Tibial nerve (tissue), 4 donors: ENCODE measurements at regions not wholly inside any gene's neighbourhood (a gene's known extent, or its start where the extent isn't known, plus 50 kb on each side); places are given as distances from the start of the nearest gene placed in this dataset.
"Not testable (repeated sequence)": the region's sequence is repeated elsewhere in the genome, so short reads cannot be mapped to it uniquely, and the experiment has no call there.

Source experiments
- DNase-seq, 2 donors: peaks; one replicate each; pipeline ENCODE4 v3.0.0-alpha.2; 2019; ENCODE audit warnings: low spot score in 2 of 2
- H3K27ac ChIP-seq, 4 donors: fragments of 200-600 bp; sonication (generic) in 3 of 4; one replicate each; pipeline ENCODE4 v1.5.1; 2017 to 2019; ENCODE audit warnings: mild to moderate bottlenecking in 1 of 4
- H3K27me3 ChIP-seq, 2 donors: fragments of 200-600 bp; sonication (generic) in 1 of 2; one replicate each; pipeline versions ENCODE4 v1.5.1 to v1.6.0; 2017 to 2019
- H3K36me3 ChIP-seq, 3 donors: fragments of 200-600 bp; sonication (generic); one replicate each; pipeline ENCODE4 v1.5.1; 2018 to 2019
- H3K4me1 ChIP-seq, 4 donors: fragments of 200-600 bp; sonication (generic) in 3 of 4; one replicate each; pipeline ENCODE4 v1.5.1; 2017 to 2019
- H3K4me3 ChIP-seq, 4 donors: fragments of 200-600 bp; sonication (generic) in 3 of 4; one replicate each; pipeline ENCODE4 v1.5.1; 2017 to 2019; ENCODE audit warnings: mild to moderate bottlenecking in 1 of 4, moderate library complexity in 1 of 4
- H3K9me3 ChIP-seq, 4 donors: fragments of 200-600 bp; sonication (generic) in 3 of 4; one replicate each; pipeline ENCODE4 v1.5.1; 2017 to 2019
- CTCF ChIP-seq, 5 experiments: fragments of 200-600 bp in 3 of 5; fragments of 450-650 bp in 2 of 5; sonication (generic) in 3 of 5; IDR thresholded peaks; one replicate each; pipeline ENCODE4 v1.5.1; 2016 to 2019; ENCODE audit warnings: antibody characterized with exemption in 5 of 5, mild to moderate bottlenecking in 3 of 5, moderate library complexity in 2 of 5
- EP300 ChIP-seq, 2 donors: sonication (generic); formaldehyde crosslinking; IDR thresholded peaks; one replicate each; pipeline ENCODE4 v1.6.1; 2017; ENCODE audit warnings: antibody characterized with exemption in 2 of 2, mild to moderate bottlenecking in 1 of 2
- POLR2A ChIP-seq, 2 donors: fragments of 450-650 bp; IDR thresholded peaks; one replicate each; pipeline ENCODE4 v1.6.1; 2017; ENCODE audit warnings: antibody characterized with exemption in 2 of 2, mild to moderate bottlenecking in 2 of 2, moderate library complexity in 2 of 2
- WGBS, 2 donors: methylation state at CpG; one replicate each; pipeline ENCODE4 v1.1.5; 2018; 5-methylcytosine and 5-hydroxymethylcytosine counted together

DNA sequence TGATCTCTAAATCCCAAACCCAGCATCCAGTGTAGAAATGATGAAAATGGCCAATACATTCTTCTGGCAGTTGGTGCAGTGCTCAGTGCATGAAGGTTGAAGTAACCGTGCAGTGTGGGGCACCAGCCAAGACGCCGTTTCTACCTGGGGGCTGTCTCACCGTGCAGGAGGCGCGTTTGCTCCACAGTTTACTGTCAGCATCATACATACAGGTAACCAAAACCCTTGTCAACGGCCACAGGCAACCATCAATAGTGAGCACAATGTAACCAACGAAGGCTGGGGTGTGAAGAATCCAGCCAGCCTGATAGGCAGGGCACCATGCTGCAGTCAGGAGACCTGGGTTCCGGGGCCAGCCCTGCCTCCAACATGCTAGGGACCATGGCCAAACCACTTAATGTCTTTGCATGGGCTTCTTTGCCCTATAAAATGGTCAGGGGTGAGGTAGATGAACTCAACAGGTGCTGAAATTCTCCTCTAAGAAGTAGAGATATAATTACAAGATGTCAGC lies 127.5 kb upstream of the ID2 start:
- Histone ChIP-seq H3K27me3 (no peaks in the 10 kb centered on the region), H3K36me3 (no peaks in the 10 kb centered on the region), H3K27ac (no peak overlapping the region), H3K9me3 (peaks cover 0 to 17% (median 0%) of the 10 kb centered on the region in 4 donors), H3K4me3 (no peak overlapping the region), H3K4me1 (no peaks in the 10 kb centered on the region)
- DNase-seq: no peak
- 96 to 97% methylated on average over 9 of the region's 9 CpGs for WGBS, 2 donors
- no peak for TF ChIP-seq POLR2A (IDR thresholded peaks at IDR 0.05)

DNA sequence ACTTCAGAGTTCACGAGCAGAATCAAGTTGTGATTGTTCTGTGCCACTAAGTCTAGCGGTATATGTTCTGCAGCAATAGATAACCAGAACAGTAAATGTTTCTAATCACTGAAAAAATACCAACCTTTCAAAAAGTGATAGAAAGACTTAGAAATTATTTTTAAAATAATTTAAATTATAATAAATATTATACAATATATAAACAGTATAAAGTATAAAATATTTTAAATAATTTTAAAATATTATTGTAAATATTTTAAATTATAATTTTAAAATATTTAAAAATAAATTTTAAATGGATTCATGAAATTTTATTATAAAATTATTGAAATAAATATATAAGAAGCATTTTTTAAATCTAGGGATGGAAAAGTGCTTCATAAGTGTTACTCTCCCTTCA lies 126.3 kb upstream of the ID2 start:
- DNase-seq: no peak
- no peaks in the 10 kb centered on the region for H3K4me1 ChIP-seq
- WGBS, 2 donors: 98 to 100% methylated on average over 2 of the region's 2 CpGs
- no peaks in the 10 kb centered on the region for H3K27me3 ChIP-seq
- no peak overlapping the region for H3K4me3 ChIP-seq
- H3K27ac ChIP-seq: no peak overlapping the region
- H3K36me3 ChIP-seq: no peaks in the 10 kb centered on the region
- peaks cover 0 to 27% (median under 1%) of the 10 kb centered on the region in 4 donors for H3K9me3 ChIP-seq
- TF ChIP-seq POLR2A (IDR thresholded peaks at IDR 0.05) (no peak), EP300 (IDR thresholded peaks at IDR 0.05) (no peak), CTCF (IDR thresholded peaks at IDR 0.05) (no peak)

GRCh38 chr2:8558096-8558495 lies 123.8 kb upstream of the ID2 start:
- no peaks in the 10 kb centered on the region for H3K4me1 ChIP-seq
- no peak for TF ChIP-seq EP300 (IDR thresholded peaks at IDR 0.05)
- no peak for TF ChIP-seq POLR2A (IDR thresholded peaks at IDR 0.05)
- no peak for TF ChIP-seq CTCF (IDR thresholded peaks at IDR 0.05)
- 97 to 98% methylated on average over 3 of the region's 3 CpGs for WGBS, 2 donors
- peaks cover 0 to 40% (median 2%) of the 10 kb centered on the region in 4 donors for H3K9me3 ChIP-seq
- DNase-seq: no peak
- H3K27me3 ChIP-seq: no peaks in the 10 kb centered on the region
- no peak overlapping the region for H3K4me3 ChIP-seq
- H3K36me3 ChIP-seq: no peaks in the 10 kb centered on the region
- no peak overlapping the region for H3K27ac ChIP-seq

DNA sequence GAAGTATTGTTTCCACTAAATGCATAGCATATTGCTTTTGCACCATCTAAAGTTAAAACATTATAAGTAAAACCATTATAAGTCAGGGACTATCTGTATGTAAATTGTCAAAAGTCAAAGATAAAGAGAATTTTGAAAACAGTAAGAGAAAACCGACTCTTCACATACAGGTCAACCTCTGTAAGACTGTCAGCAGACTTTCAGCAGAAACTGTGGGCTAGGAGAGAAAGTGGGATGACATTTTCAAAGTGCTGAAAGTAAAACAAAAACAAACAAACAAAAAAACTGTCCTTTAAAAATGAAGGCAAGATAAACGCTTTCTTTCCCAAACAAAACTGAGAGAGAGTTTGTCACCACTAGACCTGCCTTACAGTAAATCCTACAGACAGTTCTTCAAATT lies 122.9 kb upstream of the ID2 start:
- no peak overlapping the region for H3K4me3 ChIP-seq
- H3K27ac ChIP-seq: no peak overlapping the region
- peaks cover 0 to 40% (median 2%) of the 10 kb centered on the region in 4 donors for H3K9me3 ChIP-seq
- no peak for DNase-seq
- WGBS, 2 donors: 89 to 95% methylated on average over 2 of the region's 2 CpGs
- H3K27me3 ChIP-seq: no peaks in the 10 kb centered on the region
- H3K4me1 ChIP-seq: no peaks in the 10 kb centered on the region
- H3K36me3 ChIP-seq: no peaks in the 10 kb centered on the region
- TF ChIP-seq EP300 (IDR thresholded peaks at IDR 0.05): no peak
- no peak for TF ChIP-seq CTCF (IDR thresholded peaks at IDR 0.05)

- 93% methylated on average over 1 of the region's 1 CpG for WGBS, 2 donors
- Histone ChIP-seq H3K36me3 (no peaks in the 10 kb centered on the region), H3K9me3 (peaks cover 0 to 40% (median 2%) of the 10 kb centered on the region in 4 donors), H3K4me3 (no peak overlapping the region), H3K4me1 (no peaks in the 10 kb centered on the region), H3K27ac (no peak overlapping the region), H3K27me3 (no peaks in the 10 kb centered on the region)
- DNase-seq: no peak
- no peak for TF ChIP-seq POLR2A (IDR thresholded peaks at IDR 0.05)
- TF ChIP-seq EP300 (IDR thresholded peaks at IDR 0.05): no peak
- no peak for TF ChIP-seq CTCF (IDR thresholded peaks at IDR 0.05)
Observed at GRCh38 chr2:8559805-8560204, 122.1 kb upstream of the ID2 start.

DNA sequence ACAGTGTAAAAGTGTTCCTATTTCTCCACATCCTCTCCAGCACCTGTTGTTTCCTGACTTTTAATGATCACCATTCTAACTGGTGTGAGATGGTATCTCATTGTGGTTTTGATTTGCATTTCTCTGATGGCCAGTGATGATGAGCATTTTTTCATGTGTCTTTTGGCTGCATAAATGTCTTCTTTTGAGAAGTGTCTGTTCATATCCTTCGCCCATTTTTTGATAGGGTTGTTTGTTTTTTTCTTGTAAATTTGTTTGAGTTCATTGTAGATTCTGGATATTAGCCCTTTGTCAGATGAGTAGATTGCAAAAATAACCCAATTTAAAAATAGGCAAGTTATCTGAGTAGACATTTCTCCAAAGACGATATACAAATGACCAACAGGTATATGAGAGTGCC lies 120.2 kb upstream of the ID2 start:
- H3K4me3 ChIP-seq, H3K4me1 ChIP-seq, H3K27ac ChIP-seq, H3K27me3 ChIP-seq, H3K36me3 ChIP-seq, DNase-seq: not testable (repeated sequence)
- peaks cover 0 to 40% (median 2%) of the 10 kb centered on the region in 4 donors for H3K9me3 ChIP-seq
- WGBS, 2 donors: 96 to 97% methylated on average over 2 of the region's 2 CpGs
